ENCODE measurements at regions not wholly inside any gene's neighbourhood (a gene's known extent, or its start where the extent isn't known, plus 50 kb on each side); places are given as distances from the start of the nearest gene placed in this dataset.
A peak's percentile ranks its signal among the peaks of the same experiment; 100 is the strongest.

- H3K36me3 ChIP-seq = no peaks in the 10 kb centered on the region
- H3K4me1 ChIP-seq = no peaks in the 10 kb centered on the region
- no peak for TF ChIP-seq POLR2A (IDR thresholded peaks at IDR 0.05)
- TF ChIP-seq CTCF (IDR thresholded peaks at IDR 0.05) = no peak
- no peaks in the 10 kb centered on the region for H3K27me3 ChIP-seq
- intact Hi-C loops (cut with DNase I) = no loop called here
- H3K4me3 ChIP-seq = no peak overlapping the region
- ATAC-seq (no peak), DNase-seq (no peak)
- WGBS, 4 donors = 9 to 18% (median 15%) methylated on average over 1 of the region's 1 CpG
- H3K9me3 ChIP-seq = no peaks in the 10 kb centered on the region
- H3K27ac ChIP-seq = no peak overlapping the region
Measured at GRCh38 chr18:52287151-52287550, 52.8 kb upstream of the DCC start.

GRCh38 chr18:52288403-52289004 is 51.5 kb upstream of the DCC start:
- no peak for DNase-seq
- no peaks in the 10 kb centered on the region for H3K4me1 ChIP-seq
- intact Hi-C loops (cut with DNase I) = no loop called here
- H3K27ac ChIP-seq = no peak overlapping the region
- no peaks in the 10 kb centered on the region for H3K9me3 ChIP-seq
- no peak for ATAC-seq
- H3K4me3 ChIP-seq = no peak overlapping the region
- no peaks in the 10 kb centered on the region for H3K27me3 ChIP-seq
- H3K36me3 ChIP-seq = no peaks in the 10 kb centered on the region
- WGBS, 4 donors = 33 to 36% (median 35%) methylated on average over 7 of the region's 7 CpGs
- peak in 9 of 12 donors; percentile 19 to 45 (median 36) for TF ChIP-seq CTCF (IDR thresholded peaks at IDR 0.05)
- no peak for TF ChIP-seq POLR2A (IDR thresholded peaks at IDR 0.05)

- H3K4me3 ChIP-seq = no peak overlapping the region
- no peak for DNase-seq
- TF ChIP-seq CTCF (IDR thresholded peaks at IDR 0.05) = no peak
- ATAC-seq = no peak
- H3K4me1 ChIP-seq = no peaks in the 10 kb centered on the region
- WGBS, 4 donors = 69 to 81% (median 77%) methylated on average over 1 of the region's 1 CpG
- H3K27me3 ChIP-seq = no peaks in the 10 kb centered on the region
- no peak overlapping the region for H3K27ac ChIP-seq
- intact Hi-C loops (cut with DNase I) = no loop called here
- no peaks in the 10 kb centered on the region for H3K9me3 ChIP-seq
- no peaks in the 10 kb centered on the region for H3K36me3 ChIP-seq
Measured at GRCh38 chr18:52289392-52289791, 50.6 kb upstream of the DCC start.

Data from heart left ventricle (tissue), 16 donors.